ENCODE measurements at regions not wholly inside any gene's neighbourhood (a gene's known extent, or its start where the extent isn't known, plus 50 kb on each side); places are given as distances from the start of the nearest gene placed in this dataset.
"Not testable (repeated sequence)": the region's sequence is repeated elsewhere in the genome, so short reads cannot be mapped to it uniquely, and the experiment has no call there.

- Mint-ChIP-seq H3K27ac (no peak overlapping the region), H3K9me3 (peaks cover 0 to 5% (median 0%) of the 10 kb centered on the region in 7 donors), H3K4me3 (no peak overlapping the region), H3K4me1 (no peaks in the 10 kb centered on the region), H3K27me3 (peaks cover 20% of the 10 kb centered on the region), H3K36me3 (no peaks in the 10 kb centered on the region)
- Histone ChIP-seq H3K4me1 (ENCODE audit: control insufficient read depth, insufficient read depth, low read length, poor library complexity, severe bottlenecking) (no peaks in the 10 kb centered on the region), H3K9me3 (ENCODE audit: control insufficient read depth in 2 of 2, low read length in 2 of 2) (no peaks in the 10 kb centered on the region), H3K4me3 (ENCODE audit: low read depth, low read length) (no peak overlapping the region), H3K27ac (ENCODE audit: insufficient read depth, low read length, poor library complexity, severe bottlenecking) (no peak overlapping the region), H3K36me3 (ENCODE audit: control insufficient read depth, insufficient read depth, low read length) (no peaks in the 10 kb centered on the region), H3K27me3 (ENCODE audit: control insufficient read depth, insufficient read depth, low read length) (no peaks in the 10 kb centered on the region)
- DNase-seq = no peak
- ATAC-seq (ENCODE audit: low read depth in 2 of 2) = no peak
Measured at GRCh38 chr2:20113004-20113796, 61.8 kb upstream of the LAPTM4A start.

GRCh38 chr2:20112361-20112760 lies 60.9 kb upstream of the LAPTM4A start:
- not testable (repeated sequence) for H3K9me3 Mint-ChIP-seq; H3K36me3 ChIP-seq (ENCODE audit: control insufficient read depth, insufficient read depth, low read length); H3K4me3 ChIP-seq (ENCODE audit: low read depth, low read length); H3K4me3 Mint-ChIP-seq; H3K27me3 ChIP-seq (ENCODE audit: control insufficient read depth, insufficient read depth, low read length); DNase-seq; H3K36me3 Mint-ChIP-seq; H3K4me1 Mint-ChIP-seq; H3K4me1 ChIP-seq (ENCODE audit: control insufficient read depth, insufficient read depth, low read length, poor library complexity, severe bottlenecking); H3K9me3 ChIP-seq (ENCODE audit: control insufficient read depth in 2 of 2, low read length in 2 of 2); H3K27ac Mint-ChIP-seq; ATAC-seq (ENCODE audit: low read depth in 2 of 2); H3K27ac ChIP-seq (ENCODE audit: insufficient read depth, low read length, poor library complexity, severe bottlenecking)
- peaks cover 20% of the 10 kb centered on the region for H3K27me3 Mint-ChIP-seq

GRCh38 chr2:20111311-20112131 lies 60.1 kb upstream of the LAPTM4A start:
- Mint-ChIP-seq H3K4me3 (no peak overlapping the region), H3K4me1 (peaks cover 0 to 4% (median 0%) of the 10 kb centered on the region in 4 donors), H3K27ac (no peak overlapping the region), H3K27me3 (peaks cover 20% of the 10 kb centered on the region), H3K36me3 (no peaks in the 10 kb centered on the region), H3K9me3 (peaks cover 0 to 5% (median 0%) of the 10 kb centered on the region in 7 donors)
- no peaks in the 10 kb centered on the region for H3K36me3 ChIP-seq (ENCODE audit: control insufficient read depth, insufficient read depth, low read length)
- DNase-seq (no peak), ATAC-seq (ENCODE audit: low read depth in 2 of 2) (no peak)
- no peak overlapping the region for H3K4me3 ChIP-seq (ENCODE audit: low read depth, low read length)
- H3K4me1 ChIP-seq (ENCODE audit: control insufficient read depth, insufficient read depth, low read length, poor library complexity, severe bottlenecking) = no peaks in the 10 kb centered on the region
- no peaks in the 10 kb centered on the region for H3K27me3 ChIP-seq (ENCODE audit: control insufficient read depth, insufficient read depth, low read length)
- no peak overlapping the region for H3K27ac ChIP-seq (ENCODE audit: insufficient read depth, low read length, poor library complexity, severe bottlenecking)
- no peaks in the 10 kb centered on the region for H3K9me3 ChIP-seq (ENCODE audit: control insufficient read depth in 2 of 2, low read length in 2 of 2)

GRCh38 chr2:20110876-20111275 lies 59.4 kb upstream of the LAPTM4A start:
- ATAC-seq (ENCODE audit: low read depth in 2 of 2) = no peak
- H3K4me1 Mint-ChIP-seq = peaks cover 0 to 8% (median 0%) of the 10 kb centered on the region in 4 donors
- no peak for DNase-seq
- no peak overlapping the region for H3K4me3 Mint-ChIP-seq
- H3K9me3 Mint-ChIP-seq = peaks cover 0 to 5% (median 0%) of the 10 kb centered on the region in 7 donors
- H3K9me3 ChIP-seq (ENCODE audit: control insufficient read depth in 2 of 2, low read length in 2 of 2) = no peaks in the 10 kb centered on the region
- H3K36me3 ChIP-seq (ENCODE audit: control insufficient read depth, insufficient read depth, low read length) = no peaks in the 10 kb centered on the region
- H3K27ac Mint-ChIP-seq = no peak overlapping the region
- H3K27me3 ChIP-seq (ENCODE audit: control insufficient read depth, insufficient read depth, low read length) = no peaks in the 10 kb centered on the region
- H3K27me3 Mint-ChIP-seq = peaks cover 22% of the 10 kb centered on the region
- H3K36me3 Mint-ChIP-seq = no peaks in the 10 kb centered on the region
- no peak overlapping the region for H3K27ac ChIP-seq (ENCODE audit: insufficient read depth, low read length, poor library complexity, severe bottlenecking)
- no peaks in the 10 kb centered on the region for H3K4me1 ChIP-seq (ENCODE audit: control insufficient read depth, insufficient read depth, low read length, poor library complexity, severe bottlenecking)
- H3K4me3 ChIP-seq (ENCODE audit: low read depth, low read length) = no peak overlapping the region

GRCh38 chr2:20110383-20110782 lies 59.0 kb upstream of the LAPTM4A start:
- Mint-ChIP-seq H3K9me3 (peaks cover 0 to 5% (median 0%) of the 10 kb centered on the region in 7 donors), H3K27me3 (peaks cover 27% of the 10 kb centered on the region), H3K4me3 (no peak overlapping the region), H3K36me3 (no peaks in the 10 kb centered on the region), H3K4me1 (peaks cover 0 to 8% (median 0%) of the 10 kb centered on the region in 4 donors), H3K27ac (no peak overlapping the region)
- H3K9me3 ChIP-seq (ENCODE audit: control insufficient read depth in 2 of 2, low read length in 2 of 2) = no peaks in the 10 kb centered on the region
- no peaks in the 10 kb centered on the region for H3K36me3 ChIP-seq (ENCODE audit: control insufficient read depth, insufficient read depth, low read length)
- H3K27ac ChIP-seq (ENCODE audit: insufficient read depth, low read length, poor library complexity, severe bottlenecking) = no peak overlapping the region
- no peaks in the 10 kb centered on the region for H3K4me1 ChIP-seq (ENCODE audit: control insufficient read depth, insufficient read depth, low read length, poor library complexity, severe bottlenecking)
- no peak overlapping the region for H3K4me3 ChIP-seq (ENCODE audit: low read depth, low read length)
- ATAC-seq (ENCODE audit: low read depth in 2 of 2) (no peak), DNase-seq (no peak)
- no peaks in the 10 kb centered on the region for H3K27me3 ChIP-seq (ENCODE audit: control insufficient read depth, insufficient read depth, low read length)

GRCh38 chr2:20108655-20109396 lies 57.4 kb upstream of the LAPTM4A start:
- no peaks in the 10 kb centered on the region for H3K36me3 Mint-ChIP-seq
- Histone ChIP-seq H3K9me3 (ENCODE audit: control insufficient read depth in 2 of 2, low read length in 2 of 2) (no peaks in the 10 kb centered on the region), H3K4me1 (ENCODE audit: control insufficient read depth, insufficient read depth, low read length, poor library complexity, severe bottlenecking) (no peaks in the 10 kb centered on the region), H3K27ac (ENCODE audit: insufficient read depth, low read length, poor library complexity, severe bottlenecking) (no peak overlapping the region), H3K27me3 (ENCODE audit: control insufficient read depth, insufficient read depth, low read length) (no peaks in the 10 kb centered on the region), H3K36me3 (ENCODE audit: control insufficient read depth, insufficient read depth, low read length) (no peaks in the 10 kb centered on the region), H3K4me3 (ENCODE audit: low read depth, low read length) (no peak overlapping the region)
- H3K4me1 Mint-ChIP-seq = peaks cover 0 to 8% (median 0%) of the 10 kb centered on the region in 4 donors
- peaks cover 0 to 5% (median 0%) of the 10 kb centered on the region in 7 donors for H3K9me3 Mint-ChIP-seq
- no peak overlapping the region for H3K4me3 Mint-ChIP-seq
- H3K27ac Mint-ChIP-seq = no peak overlapping the region
- no peak for DNase-seq
- ATAC-seq (ENCODE audit: low read depth in 2 of 2) = no peak
- H3K27me3 Mint-ChIP-seq = peaks cover 36% of the 10 kb centered on the region

- DNase-seq = no peak
- H3K27me3 Mint-ChIP-seq = peaks cover 39% of the 10 kb centered on the region
Measured at GRCh38 chr2:20107776-20108175, 56.3 kb upstream of the LAPTM4A start.

More at GRCh38 chr2:20107776-20108175, 56.3 kb upstream of the LAPTM4A start:
- no peak overlapping the region for H3K27ac Mint-ChIP-seq
- no peaks in the 10 kb centered on the region for H3K27me3 ChIP-seq (ENCODE audit: control insufficient read depth, insufficient read depth, low read length)
- no peaks in the 10 kb centered on the region for H3K36me3 Mint-ChIP-seq
- H3K9me3 ChIP-seq (ENCODE audit: control insufficient read depth in 2 of 2, low read length in 2 of 2) = no peaks in the 10 kb centered on the region
- no peaks in the 10 kb centered on the region for H3K4me1 ChIP-seq (ENCODE audit: control insufficient read depth, insufficient read depth, low read length, poor library complexity, severe bottlenecking)
- H3K4me1 Mint-ChIP-seq = peaks cover 0 to 8% (median 0%) of the 10 kb centered on the region in 4 donors
- no peak overlapping the region for H3K4me3 Mint-ChIP-seq
- ATAC-seq (ENCODE audit: low read depth in 2 of 2) = no peak
- H3K9me3 Mint-ChIP-seq = peaks cover 0 to 7% (median 0%) of the 10 kb centered on the region in 7 donors
- no peak overlapping the region for H3K27ac ChIP-seq (ENCODE audit: insufficient read depth, low read length, poor library complexity, severe bottlenecking)
- H3K4me3 ChIP-seq (ENCODE audit: low read depth, low read length) = no peak overlapping the region
- no peaks in the 10 kb centered on the region for H3K36me3 ChIP-seq (ENCODE audit: control insufficient read depth, insufficient read depth, low read length)
